ENCODE measurements at regions not wholly inside any gene's neighbourhood (a gene's known extent, or its start where the extent isn't known, plus 50 kb on each side); places are given as distances from the start of the nearest gene placed in this dataset.

- TF ChIP-seq CTCF (IDR thresholded peaks at IDR 0.05): no peak
- no peak for TF ChIP-seq POLR2A (IDR thresholded peaks at IDR 0.05; ENCODE audit: low read depth)
- no peak for TF ChIP-seq POLR2AphosphoS5 (IDR thresholded peaks at IDR 0.05)
Measured at GRCh38 chr15:69513986-69514385, 61.4 kb downstream of the RPLP1 start.

Data from esophagus muscularis mucosa (tissue), 3 donors.